ENCODE measurements at regions not wholly inside any gene's neighbourhood (a gene's known extent, or its start where the extent isn't known, plus 50 kb on each side); places are given as distances from the start of the nearest gene placed in this dataset.

DNA sequence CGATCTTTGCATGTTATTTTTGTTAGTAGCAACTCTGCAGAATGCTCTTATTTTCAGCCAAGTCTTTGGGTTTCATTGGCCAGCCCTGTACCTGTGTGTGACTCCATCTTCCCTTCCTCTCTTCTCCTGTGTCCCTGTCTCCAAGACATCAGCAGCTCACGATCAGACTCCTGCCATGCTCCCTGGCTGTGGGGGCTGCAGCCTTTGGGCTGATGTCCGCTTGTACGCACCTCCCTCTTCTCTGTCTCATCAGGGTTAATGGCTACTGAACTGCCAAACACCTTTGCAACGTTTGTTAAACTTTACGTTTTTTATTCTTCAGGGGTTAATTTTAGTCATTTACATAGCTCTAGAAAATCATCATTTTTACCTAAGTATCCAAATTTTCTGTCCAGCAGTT lies 103.5 kb upstream of the RET start (continued):
- TF ChIP-seq, protein P1, sequence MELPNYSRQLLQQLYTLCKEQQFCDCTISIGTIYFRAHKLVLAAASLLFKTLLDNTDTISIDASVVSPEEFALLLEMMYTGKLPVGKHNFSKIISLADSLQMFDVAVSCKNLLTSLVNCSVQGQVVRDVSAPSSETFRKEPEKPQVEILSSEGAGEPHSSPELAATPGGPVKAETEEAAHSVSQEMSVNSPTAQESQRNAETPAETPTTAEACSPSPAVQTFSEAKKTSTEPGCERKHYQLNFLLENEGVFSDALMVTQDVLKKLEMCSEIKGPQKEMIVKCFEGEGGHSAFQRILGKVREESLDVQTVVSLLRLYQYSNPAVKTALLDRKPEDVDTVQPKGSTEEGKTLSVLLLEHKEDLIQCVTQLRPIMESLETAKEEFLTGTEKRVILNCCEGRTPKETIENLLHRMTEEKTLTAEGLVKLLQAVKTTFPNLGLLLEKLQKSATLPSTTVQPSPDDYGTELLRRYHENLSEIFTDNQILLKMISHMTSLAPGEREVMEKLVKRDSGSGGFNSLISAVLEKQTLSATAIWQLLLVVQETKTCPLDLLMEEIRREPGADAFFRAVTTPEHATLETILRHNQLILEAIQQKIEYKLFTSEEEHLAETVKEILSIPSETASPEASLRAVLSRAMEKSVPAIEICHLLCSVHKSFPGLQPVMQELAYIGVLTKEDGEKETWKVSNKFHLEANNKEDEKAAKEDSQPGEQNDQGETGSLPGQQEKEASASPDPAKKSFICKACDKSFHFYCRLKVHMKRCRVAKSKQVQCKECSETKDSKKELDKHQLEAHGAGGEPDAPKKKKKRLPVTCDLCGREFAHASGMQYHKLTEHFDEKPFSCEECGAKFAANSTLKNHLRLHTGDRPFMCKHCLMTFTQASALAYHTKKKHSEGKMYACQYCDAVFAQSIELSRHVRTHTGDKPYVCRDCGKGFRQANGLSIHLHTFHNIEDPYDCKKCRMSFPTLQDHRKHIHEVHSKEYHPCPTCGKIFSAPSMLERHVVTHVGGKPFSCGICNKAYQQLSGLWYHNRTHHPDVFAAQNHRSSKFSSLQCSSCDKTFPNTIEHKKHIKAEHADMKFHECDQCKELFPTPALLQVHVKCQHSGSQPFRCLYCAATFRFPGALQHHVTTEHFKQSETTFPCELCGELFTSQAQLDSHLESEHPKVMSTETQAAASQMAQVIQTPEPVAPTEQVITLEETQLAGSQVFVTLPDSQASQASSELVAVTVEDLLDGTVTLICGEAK (IDR thresholded peaks at IDR 0.05; ENCODE audit: borderline replicate concordance): no peak
- TF ChIP-seq SPI1 (IDR thresholded peaks at IDR 0.05; ENCODE audit: borderline replicate concordance, insufficient read depth, low read depth, low read length) (no peak), NR2C1 (IDR thresholded peaks at IDR 0.05) (no peak), TCF7 (IDR thresholded peaks at IDR 0.05; ENCODE audit: borderline replicate concordance) (no peak), JUND (IDR thresholded peaks at IDR 0.05; ENCODE audit: low read depth, low read length) (no peak)

DNA sequence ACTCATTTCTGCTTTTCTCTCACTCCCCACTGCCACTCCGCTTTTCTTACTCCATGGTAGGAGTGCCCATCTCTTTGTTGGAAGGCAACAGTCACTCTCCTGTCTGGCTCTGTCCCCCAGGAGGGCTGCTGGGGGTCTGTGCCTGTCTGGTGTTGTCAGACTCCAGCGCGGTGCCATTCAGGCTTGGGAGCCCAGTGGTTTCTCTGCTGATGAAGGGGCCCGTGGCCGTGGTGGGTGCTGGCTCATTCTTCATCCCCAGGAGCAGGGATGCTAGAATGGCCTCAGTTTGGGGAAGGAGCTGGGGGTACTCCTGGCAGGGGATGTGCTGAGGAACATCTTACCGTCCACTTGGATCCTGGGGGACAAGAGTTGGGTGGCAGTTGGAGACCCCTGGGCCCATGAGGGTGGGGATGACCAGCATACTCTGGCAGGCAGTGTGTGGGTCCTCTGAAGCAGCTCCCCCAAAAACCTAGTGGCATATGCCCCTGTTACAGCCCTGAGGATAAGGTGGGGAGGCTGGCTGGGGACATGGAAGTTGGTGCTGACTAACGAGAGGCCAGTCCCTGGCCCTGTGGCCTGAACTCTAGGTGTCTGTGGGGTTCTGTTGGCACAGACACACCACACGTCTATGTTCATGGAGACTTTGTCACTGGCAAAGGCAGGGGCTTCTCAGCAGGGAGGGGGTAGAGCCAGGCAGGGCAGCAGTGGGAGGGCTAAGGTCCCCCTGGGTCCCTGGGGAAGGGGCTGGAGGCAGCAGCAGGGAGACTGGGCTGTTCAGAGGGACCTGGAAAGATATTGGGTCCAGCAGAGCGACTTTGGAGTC lies 102.8 kb upstream of the RET start:
- no peaks in the 10 kb centered on the region for H3K4me1 ChIP-seq (ENCODE audit: control insufficient read depth, insufficient read depth, low read length)
- TF ChIP-seq, protein P2, sequence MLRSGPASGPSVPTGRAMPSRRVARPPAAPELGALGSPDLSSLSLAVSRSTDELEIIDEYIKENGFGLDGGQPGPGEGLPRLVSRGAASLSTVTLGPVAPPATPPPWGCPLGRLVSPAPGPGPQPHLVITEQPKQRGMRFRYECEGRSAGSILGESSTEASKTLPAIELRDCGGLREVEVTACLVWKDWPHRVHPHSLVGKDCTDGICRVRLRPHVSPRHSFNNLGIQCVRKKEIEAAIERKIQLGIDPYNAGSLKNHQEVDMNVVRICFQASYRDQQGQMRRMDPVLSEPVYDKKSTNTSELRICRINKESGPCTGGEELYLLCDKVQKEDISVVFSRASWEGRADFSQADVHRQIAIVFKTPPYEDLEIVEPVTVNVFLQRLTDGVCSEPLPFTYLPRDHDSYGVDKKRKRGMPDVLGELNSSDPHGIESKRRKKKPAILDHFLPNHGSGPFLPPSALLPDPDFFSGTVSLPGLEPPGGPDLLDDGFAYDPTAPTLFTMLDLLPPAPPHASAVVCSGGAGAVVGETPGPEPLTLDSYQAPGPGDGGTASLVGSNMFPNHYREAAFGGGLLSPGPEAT (IDR thresholded peaks at IDR 0.05; ENCODE audit: low read depth): no peak
- TF ChIP-seq IRF4 (IDR thresholded peaks at IDR 0.05; ENCODE audit: low read depth, low read length) (no peak), EZH2 (IDR thresholded peaks at IDR 0.05; ENCODE audit: borderline replicate concordance, control insufficient read depth, low read depth, low read length) (no peak), GABPA (IDR thresholded peaks at IDR 0.05; ENCODE audit: low read depth) (no peak), CHD4 (IDR thresholded peaks at IDR 0.05) (no peak), RAD21 (IDR thresholded peaks at IDR 0.05; ENCODE audit: insufficient read depth, low read depth, low read length) (no peak), PML (IDR thresholded peaks at IDR 0.05; ENCODE audit: low read length) (no peak)
- TF ChIP-seq, protein P3, sequence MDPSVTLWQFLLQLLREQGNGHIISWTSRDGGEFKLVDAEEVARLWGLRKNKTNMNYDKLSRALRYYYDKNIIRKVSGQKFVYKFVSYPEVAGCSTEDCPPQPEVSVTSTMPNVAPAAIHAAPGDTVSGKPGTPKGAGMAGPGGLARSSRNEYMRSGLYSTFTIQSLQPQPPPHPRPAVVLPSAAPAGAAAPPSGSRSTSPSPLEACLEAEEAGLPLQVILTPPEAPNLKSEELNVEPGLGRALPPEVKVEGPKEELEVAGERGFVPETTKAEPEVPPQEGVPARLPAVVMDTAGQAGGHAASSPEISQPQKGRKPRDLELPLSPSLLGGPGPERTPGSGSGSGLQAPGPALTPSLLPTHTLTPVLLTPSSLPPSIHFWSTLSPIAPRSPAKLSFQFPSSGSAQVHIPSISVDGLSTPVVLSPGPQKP (IDR thresholded peaks at IDR 0.05; ENCODE audit: low read depth, low read length): no peak
- TF ChIP-seq, protein P4, sequence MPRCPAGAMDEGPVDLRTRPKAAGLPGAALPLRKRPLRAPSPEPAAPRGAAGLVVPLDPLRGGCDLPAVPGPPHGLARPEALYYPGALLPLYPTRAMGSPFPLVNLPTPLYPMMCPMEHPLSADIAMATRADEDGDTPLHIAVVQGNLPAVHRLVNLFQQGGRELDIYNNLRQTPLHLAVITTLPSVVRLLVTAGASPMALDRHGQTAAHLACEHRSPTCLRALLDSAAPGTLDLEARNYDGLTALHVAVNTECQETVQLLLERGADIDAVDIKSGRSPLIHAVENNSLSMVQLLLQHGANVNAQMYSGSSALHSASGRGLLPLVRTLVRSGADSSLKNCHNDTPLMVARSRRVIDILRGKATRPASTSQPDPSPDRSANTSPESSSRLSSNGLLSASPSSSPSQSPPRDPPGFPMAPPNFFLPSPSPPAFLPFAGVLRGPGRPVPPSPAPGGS (IDR thresholded peaks at IDR 0.05; ENCODE audit: borderline replicate concordance, insufficient read depth, low read depth, low read length, poor library complexity, severe bottlenecking): no peak

More for the DNA sequence above, 102.8 kb upstream of the RET start:
- H2AFZ ChIP-seq (ENCODE audit: control insufficient read depth, low read depth, low read length): no peak overlapping the region
- no peak overlapping the region for H3K4me2 ChIP-seq (ENCODE audit: control insufficient read depth, insufficient read depth)
- FAIRE-seq: no peak
- ATAC-seq: no peak
- H3K36me3 ChIP-seq (ENCODE audit: control insufficient read depth in 2 of 2, insufficient read depth in 2 of 2, low read length in 1 of 2): no peaks in the 10 kb centered on the region
- ChIA-PET POLR2A (no interaction called here), CTCF (no interaction called here), RAD21 (ENCODE audit: unreplicated experiment) (no interaction called here), SMC1A (ENCODE audit: uncharacterized antibody, unreplicated experiment) (interaction anchor here (0.6 kb wide), 1 partner anchor 1005 kb away, joined by 3 read pairs; no protein-coding TSS in a partner anchor)
- no peak overlapping the region for H3K27ac ChIP-seq (ENCODE audit: control insufficient read depth, insufficient read depth)
- H3K79me2 ChIP-seq (ENCODE audit: control insufficient read depth, insufficient read depth, low read length): no peaks in the 10 kb centered on the region
- no peaks in the 10 kb centered on the region; a peak in 1 of 4 replicates for H3K27me3 ChIP-seq (replicated peaks in 1 of 2; ENCODE audit: control insufficient read depth in 2 of 2, insufficient read depth in 2 of 2, low read length in 1 of 2)
- no peaks in the 10 kb centered on the region for H3K9me3 ChIP-seq (replicated peaks; ENCODE audit: control insufficient read depth, insufficient read depth, low read length)
- H4K20me1 ChIP-seq (ENCODE audit: control insufficient read depth, insufficient read depth): no peaks in the 10 kb centered on the region
- no peak overlapping the region for H3K9ac ChIP-seq (ENCODE audit: control insufficient read depth, insufficient read depth, low read length)
- no peak for DNase-seq (ENCODE audit: low read depth, low spot score)
- in situ Hi-C loops (cut with MboI) (no loop called here), intact Hi-C loops (cut with micrococcal nuclease; ENCODE audit: unreplicated experiment) (no loop called here)
- 23% methylated on average over 9 of the region's 9 CpGs for WGBS (ENCODE audit: insufficient coverage, insufficient replicate concordance, low lambda C conversion rate, missing lambda C conversion rate)
- no peak overlapping the region for H3K4me3 ChIP-seq
- no TSS peak for BruUV-seq (replicated peaks)

Measured in GM12878 (cell line).